ENCODE measurements at regions not wholly inside any gene's neighbourhood (a gene's known extent, or its start where the extent isn't known, plus 50 kb on each side); places are given as distances from the start of the nearest gene placed in this dataset.
A peak's percentile ranks its signal among the peaks of the same experiment; 100 is the strongest.
"Not testable (repeated sequence)": the region's sequence is repeated elsewhere in the genome, so short reads cannot be mapped to it uniquely, and the experiment has no call there.

DNA sequence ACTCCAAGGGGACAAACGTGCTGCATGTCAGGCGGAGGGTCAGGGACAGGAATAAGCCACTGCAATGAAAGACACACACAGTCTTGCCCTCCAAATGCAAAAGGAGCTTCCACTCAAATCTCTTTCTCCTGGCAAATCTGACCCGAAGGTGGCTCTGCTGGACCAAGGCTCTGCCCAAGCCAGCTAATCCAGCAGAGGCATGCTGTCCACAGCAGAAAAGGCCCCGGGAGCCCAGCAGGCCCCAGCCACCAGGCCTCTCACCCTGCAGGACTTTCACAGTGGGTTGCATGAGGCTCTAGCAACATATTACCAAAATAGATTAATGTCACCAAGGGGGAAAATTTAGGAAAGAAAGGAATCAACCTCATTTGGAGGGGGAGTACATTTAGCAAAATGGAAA, 628.6 kb downstream of the BCOR start:
- DNase-seq (ENCODE audit: low read depth in 2 of 2): no peak

- DNase-seq (ENCODE audit: low read depth in 2 of 2): peak; percentile 66 to 67
Measured at GRCh38 chrX:39470588-39471407, 627.0 kb downstream of the BCOR start.

- no peak for DNase-seq (ENCODE audit: low read depth in 2 of 2)
Measured at GRCh38 chrX:39472161-39472560, 625.6 kb downstream of the BCOR start.

DNA sequence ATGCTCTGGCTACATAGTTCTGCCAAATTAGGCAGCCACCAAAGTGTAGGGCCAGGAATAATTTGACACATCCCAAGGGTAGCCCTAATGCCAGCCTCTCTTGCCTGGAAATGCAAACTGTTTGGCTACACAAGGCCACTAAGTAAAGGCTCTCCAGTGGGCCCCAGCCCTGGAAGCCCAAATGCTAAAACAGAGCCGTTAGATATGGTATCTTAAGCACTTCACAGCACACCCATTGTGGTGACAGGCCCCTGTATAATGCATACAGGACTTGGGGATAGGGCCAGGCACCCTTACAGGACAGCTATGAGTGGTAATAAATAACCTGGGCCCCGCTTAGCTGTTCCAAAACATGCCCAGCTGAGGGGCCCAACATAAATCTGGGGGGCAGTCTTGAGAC, 623.9 kb downstream of the BCOR start:
- no peak for DNase-seq (ENCODE audit: low read depth in 2 of 2)

DNA sequence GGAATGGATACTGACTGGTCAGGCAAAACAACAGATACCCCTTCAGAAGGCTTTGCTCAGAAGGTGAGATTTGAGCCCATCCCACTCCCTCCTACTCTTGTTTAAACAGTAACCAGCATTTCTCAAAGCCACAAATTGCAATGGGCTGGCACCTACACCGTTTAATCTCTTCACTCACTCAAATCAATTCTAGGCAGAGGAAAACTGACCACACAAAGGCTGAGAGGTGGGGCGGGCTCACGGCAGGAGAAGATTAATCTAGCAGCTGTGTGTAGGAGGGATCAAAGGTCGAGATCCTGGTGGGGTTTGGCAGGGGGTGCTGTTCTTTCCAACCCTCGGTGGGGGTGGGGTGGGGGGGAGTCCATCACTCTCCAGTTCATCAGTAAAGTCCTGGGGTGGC, 622.4 kb downstream of the BCOR start:
- DNase-seq (ENCODE audit: low read depth in 2 of 2): no peak

GRCh38 chrX:39476604-39477021, 621.1 kb downstream of the BCOR start:
- DNase-seq (ENCODE audit: low read depth in 2 of 2): no peak

GRCh38 chrX:39477031-39477761, 620.6 kb downstream of the BCOR start:
- no peak for DNase-seq (ENCODE audit: low read depth in 2 of 2)

DNA sequence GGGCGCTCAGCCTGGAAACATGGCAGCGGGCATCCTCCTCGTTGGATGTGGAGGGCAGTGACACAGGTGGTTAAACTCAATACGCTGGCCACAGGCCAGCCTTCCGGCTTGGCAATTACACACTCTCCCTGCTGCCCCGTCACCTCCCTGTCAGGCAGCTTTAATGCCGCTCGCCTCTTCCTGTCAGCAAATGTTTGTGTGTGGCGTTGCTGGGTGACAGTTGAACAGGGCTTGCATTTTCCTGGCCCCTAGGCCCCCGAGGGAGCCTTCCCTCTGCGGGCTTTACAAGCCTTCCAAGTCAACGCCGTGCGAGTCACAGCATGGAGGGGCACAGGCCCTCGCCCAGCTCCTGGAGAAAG, 620.0 kb downstream of the BCOR start:
- DNase-seq (ENCODE audit: low read depth in 2 of 2): no peak

DNA sequence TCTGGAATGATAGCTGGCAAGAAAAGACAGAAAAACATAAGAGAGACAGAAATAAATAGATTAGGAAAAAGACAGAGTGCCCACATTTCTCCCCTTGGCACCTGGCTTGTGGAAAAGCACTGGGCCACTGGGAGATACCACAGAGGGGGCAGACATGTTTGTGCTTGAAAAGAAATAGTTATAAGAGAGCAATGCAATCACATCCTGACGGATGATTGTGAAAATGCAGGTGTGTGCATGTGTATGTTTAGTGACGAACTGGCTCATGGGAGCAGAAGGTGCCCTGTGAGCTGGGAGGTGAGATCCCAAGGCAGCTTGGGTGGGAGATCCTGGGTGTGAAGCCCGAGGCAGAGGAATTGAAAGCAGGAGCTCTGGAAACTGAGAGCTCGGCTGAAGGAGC, 617.9 kb downstream of the BCOR start:
- no peak for DNase-seq (ENCODE audit: low read depth in 2 of 2)

- DNase-seq (ENCODE audit: low read depth in 2 of 2): no peak
Measured at GRCh38 chrX:39480963-39481362, 616.8 kb downstream of the BCOR start.

DNA sequence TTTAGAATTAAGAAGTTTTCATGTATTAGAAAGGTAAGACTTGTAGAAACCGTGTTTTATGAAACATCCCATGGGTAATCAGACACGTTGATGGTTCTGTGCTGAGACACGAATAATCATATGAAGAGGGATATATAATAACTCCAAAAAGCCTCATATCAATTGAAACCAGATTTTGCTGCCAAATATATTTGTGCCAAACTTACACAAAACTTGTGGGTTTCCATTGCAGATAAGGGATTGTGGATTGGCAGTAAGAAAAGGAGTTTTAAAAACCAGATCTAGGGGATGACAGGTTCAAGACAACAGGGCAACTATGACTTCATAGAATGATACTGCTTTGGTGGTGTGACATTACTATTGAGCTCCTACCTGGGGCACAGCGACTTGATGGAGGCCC, 616.1 kb downstream of the BCOR start:
- no peak for DNase-seq (ENCODE audit: low read depth in 2 of 2)

DNA sequence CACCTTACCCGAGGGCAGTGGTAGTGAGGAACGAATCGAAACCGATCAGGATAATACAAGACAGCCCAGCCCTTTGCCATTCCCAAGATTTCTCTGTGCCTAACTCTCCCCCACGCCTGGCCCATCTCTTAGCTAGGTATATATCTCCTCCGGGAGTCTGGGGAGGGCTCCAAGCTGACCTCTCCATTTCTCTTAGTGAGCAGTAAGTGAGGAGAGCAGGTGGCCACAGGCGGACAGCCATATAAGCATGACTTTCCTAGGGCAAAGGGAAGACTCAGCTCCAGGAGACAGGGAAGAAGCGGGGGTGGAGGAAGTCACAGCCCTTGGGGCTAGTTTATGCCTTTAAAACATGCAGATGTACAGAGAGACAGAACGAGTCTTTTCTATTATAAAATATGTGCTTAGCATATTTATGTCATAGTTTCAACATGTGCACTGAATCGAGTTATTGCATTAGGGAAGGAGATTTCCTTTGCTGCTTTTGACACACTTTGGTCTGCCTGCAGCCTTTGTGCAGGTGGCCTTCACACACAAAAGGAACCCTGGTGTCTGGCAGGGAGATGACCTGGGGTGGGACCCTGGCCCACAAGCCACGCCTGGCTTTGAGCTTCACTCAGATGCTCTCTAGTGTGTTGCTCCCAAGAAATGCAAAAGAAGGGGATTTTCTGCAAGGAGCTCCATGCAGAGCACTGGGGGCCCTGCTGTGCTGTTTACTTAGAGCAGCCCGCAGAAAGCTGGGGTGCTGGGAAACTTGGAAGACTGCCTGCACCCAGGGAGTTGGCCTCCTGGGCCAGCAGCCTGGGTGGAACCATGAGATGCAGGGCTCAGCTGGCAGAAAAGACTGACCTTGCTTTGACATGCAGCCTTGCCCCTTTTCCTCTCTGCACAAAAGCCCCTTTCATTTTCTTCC, 613.3 kb downstream of the BCOR start:
- DNase-seq (ENCODE audit: low read depth in 2 of 2): no peak

DNA sequence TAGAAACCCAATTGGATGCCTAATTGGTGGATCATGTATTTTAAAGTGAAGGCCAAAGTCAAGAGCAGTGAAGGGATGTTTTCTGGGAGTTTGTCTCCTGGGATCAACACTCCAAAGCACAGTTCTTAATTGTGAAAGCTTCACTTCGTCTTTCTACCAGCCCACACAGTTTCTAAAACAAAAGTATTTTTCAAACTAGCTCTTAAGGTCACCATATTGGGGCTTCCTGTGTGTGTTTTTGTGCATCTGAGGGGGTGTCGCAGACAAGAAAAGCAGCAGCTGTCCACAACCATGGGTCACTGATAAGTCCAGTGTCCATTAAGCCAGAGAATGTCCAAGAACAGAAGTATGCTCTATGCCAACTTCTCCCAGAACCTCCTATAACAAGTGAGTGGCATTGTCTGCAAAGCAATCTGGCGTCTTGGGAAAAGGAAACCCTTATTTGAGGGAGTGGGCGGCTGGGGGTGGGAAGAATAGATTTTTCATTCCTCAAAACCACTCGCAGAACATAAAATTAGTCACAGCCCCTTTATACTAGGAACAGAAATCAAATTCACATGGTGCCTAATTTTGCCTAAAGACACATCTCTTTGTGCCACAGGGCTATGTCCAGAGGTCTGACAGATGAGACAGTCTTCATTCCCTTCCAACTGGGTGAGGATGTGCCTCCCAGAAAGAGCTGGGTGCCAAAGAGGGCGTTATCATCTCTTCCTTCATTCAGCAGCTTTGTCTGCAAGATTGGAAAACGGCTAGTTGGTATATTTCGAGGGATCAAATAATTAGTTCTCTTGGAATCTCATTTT, 610.4 kb downstream of the BCOR start:
- no peak for DNase-seq (ENCODE audit: low read depth in 2 of 2)

- no peak for DNase-seq (ENCODE audit: low read depth in 2 of 2)
Measured at GRCh38 chrX:39487969-39488330, 609.8 kb downstream of the BCOR start.

DNA sequence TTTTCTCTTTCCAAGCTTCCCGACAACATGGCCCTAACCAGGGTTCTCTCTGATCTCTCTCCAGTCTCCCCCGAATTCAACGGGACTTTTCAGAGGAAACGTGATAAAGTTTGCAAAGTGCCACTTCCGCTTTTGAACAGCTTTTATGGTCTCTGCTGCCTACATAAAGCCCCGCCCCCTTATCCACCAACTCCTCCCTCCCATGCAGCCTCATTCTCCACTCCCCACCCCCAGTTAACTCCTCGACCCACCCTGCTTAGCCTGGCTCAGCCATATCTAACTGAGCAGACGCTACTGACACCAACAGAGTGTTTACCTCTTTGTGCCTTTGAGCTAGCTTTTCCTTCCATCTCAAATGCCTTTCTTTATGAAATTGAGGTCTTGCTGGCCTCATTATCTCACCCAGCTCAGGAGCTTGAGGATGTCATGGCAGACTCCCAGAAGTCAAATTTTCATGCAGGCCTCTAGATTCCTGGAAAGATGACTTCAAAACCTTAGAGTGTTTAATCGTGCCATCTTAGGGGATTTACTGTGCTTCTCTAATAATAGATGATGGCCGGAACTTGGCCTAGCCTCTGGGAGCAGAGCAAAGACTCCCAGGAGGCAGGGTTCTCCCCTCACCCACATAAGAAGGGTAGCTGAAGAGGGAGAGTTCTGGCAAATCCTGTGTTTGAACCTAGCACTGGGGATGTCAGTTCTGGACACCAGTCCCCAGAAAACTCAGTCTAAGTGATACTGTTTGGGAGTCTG, 606.0 kb downstream of the BCOR start:
- no peak for DNase-seq (ENCODE audit: low read depth in 2 of 2)

- DNase-seq (ENCODE audit: low read depth in 2 of 2): no peak
Measured at GRCh38 chrX:39492497-39493162, 605.1 kb downstream of the BCOR start.

GRCh38 chrX:39493168-39493567, 604.6 kb downstream of the BCOR start:
- DNase-seq (ENCODE audit: low read depth in 2 of 2): no peak

- DNase-seq (ENCODE audit: low read depth in 2 of 2): not testable (repeated sequence)
Measured at GRCh38 chrX:39497117-39497516, 600.6 kb downstream of the BCOR start.

DNA sequence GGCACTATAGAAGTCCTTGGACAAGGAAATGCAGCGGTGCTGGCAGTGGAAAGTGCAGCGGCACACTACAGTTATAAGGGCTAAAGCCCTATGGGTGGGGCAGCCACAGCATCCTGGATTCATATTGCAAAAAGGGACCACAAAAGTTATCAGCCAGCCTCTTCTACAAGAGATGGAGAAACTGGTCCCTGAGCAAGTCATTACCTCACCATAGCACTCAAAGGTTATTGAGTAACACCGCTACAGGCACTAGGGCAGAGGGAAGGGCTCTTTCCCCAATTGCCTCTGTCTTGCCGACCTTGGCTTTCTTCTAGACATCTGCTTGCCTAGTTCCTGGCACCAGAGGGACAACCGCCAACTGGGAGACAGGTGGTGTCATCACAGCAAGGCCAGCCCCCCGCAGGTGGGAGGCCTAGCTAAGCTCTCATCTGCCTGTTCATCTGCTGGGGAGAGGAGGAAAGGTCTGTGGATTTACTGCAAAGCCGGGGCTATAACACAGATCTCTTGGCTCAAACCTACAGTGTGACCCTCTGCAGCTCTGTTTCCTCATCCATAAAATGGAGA, 600.0 kb downstream of the BCOR start:
- DNase-seq (ENCODE audit: low read depth in 2 of 2): no peak

- peak; percentile 9 to 28 for DNase-seq (ENCODE audit: low read depth in 2 of 2)
Measured at GRCh38 chrX:39499996-39500395, 597.8 kb downstream of the BCOR start.

Data from fibroblast of skin of left quadriceps (primary cell).